ENCODE measurements at regions not wholly inside any gene's neighbourhood (a gene's known extent, or its start where the extent isn't known, plus 50 kb on each side); places are given as distances from the start of the nearest gene placed in this dataset.

DNA sequence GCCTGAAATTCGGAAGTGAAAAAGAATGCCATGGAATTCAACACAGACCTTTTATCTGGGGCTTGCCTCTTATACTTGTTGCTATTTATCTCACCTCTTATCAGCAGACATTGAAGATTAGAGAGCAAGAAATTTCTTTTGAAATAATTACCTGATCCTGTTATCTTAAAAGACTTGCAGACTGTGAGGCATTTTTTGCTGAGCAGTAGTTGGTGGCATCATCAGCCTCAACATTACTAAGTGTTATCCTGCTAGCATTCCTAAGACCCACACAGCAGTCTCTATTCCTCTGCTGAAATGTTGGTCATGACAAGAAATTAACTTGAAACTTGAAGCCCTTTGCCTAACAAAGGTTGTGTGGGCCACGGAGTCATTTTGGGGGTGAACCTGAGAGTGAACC, 186.5 kb downstream of the TRIB2 start:
- no peaks in the 10 kb centered on the region for H3K27me3 ChIP-seq (ENCODE audit: insufficient read depth, low read length)
- H3K23ac ChIP-seq (ENCODE audit: insufficient read length, low read depth, low read length): no peak overlapping the region
- TF ChIP-seq, protein P1, sequence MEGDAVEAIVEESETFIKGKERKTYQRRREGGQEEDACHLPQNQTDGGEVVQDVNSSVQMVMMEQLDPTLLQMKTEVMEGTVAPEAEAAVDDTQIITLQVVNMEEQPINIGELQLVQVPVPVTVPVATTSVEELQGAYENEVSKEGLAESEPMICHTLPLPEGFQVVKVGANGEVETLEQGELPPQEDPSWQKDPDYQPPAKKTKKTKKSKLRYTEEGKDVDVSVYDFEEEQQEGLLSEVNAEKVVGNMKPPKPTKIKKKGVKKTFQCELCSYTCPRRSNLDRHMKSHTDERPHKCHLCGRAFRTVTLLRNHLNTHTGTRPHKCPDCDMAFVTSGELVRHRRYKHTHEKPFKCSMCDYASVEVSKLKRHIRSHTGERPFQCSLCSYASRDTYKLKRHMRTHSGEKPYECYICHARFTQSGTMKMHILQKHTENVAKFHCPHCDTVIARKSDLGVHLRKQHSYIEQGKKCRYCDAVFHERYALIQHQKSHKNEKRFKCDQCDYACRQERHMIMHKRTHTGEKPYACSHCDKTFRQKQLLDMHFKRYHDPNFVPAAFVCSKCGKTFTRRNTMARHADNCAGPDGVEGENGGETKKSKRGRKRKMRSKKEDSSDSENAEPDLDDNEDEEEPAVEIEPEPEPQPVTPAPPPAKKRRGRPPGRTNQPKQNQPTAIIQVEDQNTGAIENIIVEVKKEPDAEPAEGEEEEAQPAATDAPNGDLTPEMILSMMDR (conservative IDR thresholded peaks at IDR 0.05): no peak
- no peak overlapping the region for H3K4ac ChIP-seq (ENCODE audit: low read depth, low read length)
- H3K27ac ChIP-seq (ENCODE audit: insufficient read length, low read depth, low read length): no peak overlapping the region
- no peak overlapping the region for H3K56ac ChIP-seq (ENCODE audit: insufficient read length, low read depth, low read length)
- no peaks in the 10 kb centered on the region for H3K79me2 ChIP-seq (ENCODE audit: insufficient read depth, low read length)
- no peak overlapping the region for H2BK20ac ChIP-seq (ENCODE audit: low read depth, low read length, poor library complexity, severe bottlenecking)
- H3K27me3 Mint-ChIP-seq (ENCODE audit: low read depth): no peaks in the 10 kb centered on the region
- no peak overlapping the region for H3K4me2 ChIP-seq (ENCODE audit: insufficient read depth, insufficient read length, low read length)
- no peaks in the 10 kb centered on the region for H3K23me2 ChIP-seq (ENCODE audit: insufficient read length, low read depth, low read length, poor library complexity, severe bottlenecking)
- H2BK120ac ChIP-seq (ENCODE audit: low read depth, low read length, poor library complexity, severe bottlenecking): no peak overlapping the region
- H2AK5ac ChIP-seq (ENCODE audit: insufficient read length, low read length): no peak overlapping the region
- no peak overlapping the region for H3K18ac ChIP-seq (ENCODE audit: insufficient read length, low read depth, low read length)
- no peak overlapping the region for H2AFZ ChIP-seq (ENCODE audit: low read length)
- H3K4me1 Mint-ChIP-seq: no peaks in the 10 kb centered on the region
- no peak overlapping the region for H4K5ac ChIP-seq (ENCODE audit: insufficient read length, low read depth, low read length)
- H2BK15ac ChIP-seq (ENCODE audit: low read depth, low read length): no peak overlapping the region
- no peak for DNase-seq
- no peak overlapping the region for H4K91ac ChIP-seq (ENCODE audit: insufficient read length, low read depth, low read length)
- H3K4me3 Mint-ChIP-seq: no peak overlapping the region
- H2BK5ac ChIP-seq (ENCODE audit: insufficient read length, low read length): no peak overlapping the region
- no peak overlapping the region for H3T11ph ChIP-seq (ENCODE audit: low read length)
- H3K9ac ChIP-seq (ENCODE audit: extremely low read depth, insufficient read length, low read length): no peak overlapping the region
- no peak overlapping the region for H3K14ac ChIP-seq (ENCODE audit: insufficient read depth, low read length)
- H4K8ac ChIP-seq (replicated peaks; ENCODE audit: insufficient read length, low read depth, low read length): no peak overlapping the region
- no peak overlapping the region for H2BK12ac ChIP-seq (ENCODE audit: insufficient read length, low read depth, low read length)
- H4K20me1 ChIP-seq (ENCODE audit: control insufficient read depth, insufficient read depth, insufficient read length): no peaks in the 10 kb centered on the region
- no peaks in the 10 kb centered on the region for H3K9me3 ChIP-seq (ENCODE audit: control insufficient read depth, low read depth, low read length)
- H3K9me3 Mint-ChIP-seq: no peaks in the 10 kb centered on the region
- no peaks in the 10 kb centered on the region for H3K4me1 ChIP-seq (ENCODE audit: insufficient read depth, low read length)
- no CpG with 5 or more reads among the region's 2 CpGs for WGBS (ENCODE audit: extremely low coverage, insufficient read length, low lambda C conversion rate)
- H3K79me1 ChIP-seq (ENCODE audit: insufficient read depth, low read depth, low read length, poor library complexity, severe bottlenecking): no peaks in the 10 kb centered on the region
- no peak overlapping the region for H3K27ac Mint-ChIP-seq
- H3K36me3 Mint-ChIP-seq (ENCODE audit: insufficient read depth in 1 of 3, low read depth in 3 of 3): no peaks in the 10 kb centered on the region
